ENCODE measurements at regions not wholly inside any gene's neighbourhood (a gene's known extent, or its start where the extent isn't known, plus 50 kb on each side); places are given as distances from the start of the nearest gene placed in this dataset.

- TF ChIP-seq REST (IDR thresholded peaks at IDR 0.05; ENCODE audit: borderline replicate concordance) = no peak
- TF ChIP-seq REST (CRISPR knock-in tag; IDR thresholded peaks at IDR 0.05; ENCODE audit: low read depth) = no peak
- no peak for TF ChIP-seq BDP1 (IDR thresholded peaks at IDR 0.05; ENCODE audit: insufficient read depth, insufficient read length)
- no peak for TF ChIP-seq TCF15 (CRISPR knock-in tag; IDR thresholded peaks at IDR 0.05)
- no peak for TF ChIP-seq DMBX1 (CRISPR knock-in tag; IDR thresholded peaks at IDR 0.05; ENCODE audit: borderline replicate concordance)
- TF ChIP-seq TAF15 (IDR thresholded peaks at IDR 0.05; ENCODE audit: low read depth, low read length) = no peak
- TF ChIP-seq ZNF407 (IDR thresholded peaks at IDR 0.05; ENCODE audit: low read depth) = no peak
- TF ChIP-seq ZNF174 (CRISPR knock-in tag; IDR thresholded peaks at IDR 0.05) = no peak
Observed at GRCh38 chr2:129862668-129863067, 116.8 kb upstream of the RAB6C start (continued).
